Panc1 (cell line): ENCODE measurements at regions not wholly inside any gene's neighbourhood (a gene's known extent, or its start where the extent isn't known, plus 50 kb on each side); places are given as distances from the start of the nearest gene placed in this dataset.

ENCODE experiments used
- CTCF ChIP-seq: fragments of 450-650 bp; IDR thresholded peaks from 2 replicates; pipeline ENCODE4 v1.5.1; 2017; ENCODE audit warnings: mild to moderate bottlenecking
- REST ChIP-seq, 2 experiments: IDR thresholded peaks; 2 replicates each; pipeline ENCODE4 v1.6.1; 2011 to 2012; ENCODE audit warnings: low read depth in 2 of 2, control low read depth in 1 of 2, low read length in 1 of 2, mild to moderate bottlenecking in 1 of 2, moderate library complexity in 1 of 2; ENCODE audit not compliant: insufficient read depth in 1 of 2

- no peak for TF ChIP-seq CTCF
- no peak for TF ChIP-seq REST (IDR thresholded peaks at IDR 0.05; ENCODE audit: insufficient read depth in 1 of 2, low read depth in 2 of 2, low read length in 1 of 2)
Observed at GRCh38 chr7:145850636-145851035, 266.0 kb upstream of the CNTNAP2 start.
